ENCODE measurements at regions not wholly inside any gene's neighbourhood (a gene's known extent, or its start where the extent isn't known, plus 50 kb on each side); places are given as distances from the start of the nearest gene placed in this dataset.

DNA sequence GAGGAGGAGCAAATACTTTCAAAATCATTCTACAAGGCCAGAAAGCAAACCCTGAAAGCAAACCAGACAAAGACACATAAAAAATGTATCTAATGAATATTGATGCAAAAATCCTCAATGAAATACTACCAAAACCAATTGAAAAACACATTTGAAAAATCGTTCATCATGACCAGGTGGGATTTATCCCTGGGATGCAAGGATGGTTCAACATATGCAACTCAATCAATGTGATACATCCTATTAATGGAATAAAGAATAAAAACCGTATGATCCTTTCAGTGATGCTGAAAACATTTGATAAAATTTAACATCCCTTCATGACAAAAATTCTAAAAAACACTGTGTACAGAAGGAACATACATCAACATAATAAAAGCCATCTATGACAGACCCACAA lies 337.6 kb downstream of the NNT start:
- TF ChIP-seq, protein P1, sequence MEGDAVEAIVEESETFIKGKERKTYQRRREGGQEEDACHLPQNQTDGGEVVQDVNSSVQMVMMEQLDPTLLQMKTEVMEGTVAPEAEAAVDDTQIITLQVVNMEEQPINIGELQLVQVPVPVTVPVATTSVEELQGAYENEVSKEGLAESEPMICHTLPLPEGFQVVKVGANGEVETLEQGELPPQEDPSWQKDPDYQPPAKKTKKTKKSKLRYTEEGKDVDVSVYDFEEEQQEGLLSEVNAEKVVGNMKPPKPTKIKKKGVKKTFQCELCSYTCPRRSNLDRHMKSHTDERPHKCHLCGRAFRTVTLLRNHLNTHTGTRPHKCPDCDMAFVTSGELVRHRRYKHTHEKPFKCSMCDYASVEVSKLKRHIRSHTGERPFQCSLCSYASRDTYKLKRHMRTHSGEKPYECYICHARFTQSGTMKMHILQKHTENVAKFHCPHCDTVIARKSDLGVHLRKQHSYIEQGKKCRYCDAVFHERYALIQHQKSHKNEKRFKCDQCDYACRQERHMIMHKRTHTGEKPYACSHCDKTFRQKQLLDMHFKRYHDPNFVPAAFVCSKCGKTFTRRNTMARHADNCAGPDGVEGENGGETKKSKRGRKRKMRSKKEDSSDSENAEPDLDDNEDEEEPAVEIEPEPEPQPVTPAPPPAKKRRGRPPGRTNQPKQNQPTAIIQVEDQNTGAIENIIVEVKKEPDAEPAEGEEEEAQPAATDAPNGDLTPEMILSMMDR (conservative IDR thresholded peaks at IDR 0.05; ENCODE audit: low read length) = no peak
- no peak for TF ChIP-seq EZH2phosphoT487 (IDR thresholded peaks at IDR 0.05; ENCODE audit: borderline replicate concordance)

Measured in Loucy (cell line).